ENCODE measurements at regions not wholly inside any gene's neighbourhood (a gene's known extent, or its start where the extent isn't known, plus 50 kb on each side); places are given as distances from the start of the nearest gene placed in this dataset.

DNA sequence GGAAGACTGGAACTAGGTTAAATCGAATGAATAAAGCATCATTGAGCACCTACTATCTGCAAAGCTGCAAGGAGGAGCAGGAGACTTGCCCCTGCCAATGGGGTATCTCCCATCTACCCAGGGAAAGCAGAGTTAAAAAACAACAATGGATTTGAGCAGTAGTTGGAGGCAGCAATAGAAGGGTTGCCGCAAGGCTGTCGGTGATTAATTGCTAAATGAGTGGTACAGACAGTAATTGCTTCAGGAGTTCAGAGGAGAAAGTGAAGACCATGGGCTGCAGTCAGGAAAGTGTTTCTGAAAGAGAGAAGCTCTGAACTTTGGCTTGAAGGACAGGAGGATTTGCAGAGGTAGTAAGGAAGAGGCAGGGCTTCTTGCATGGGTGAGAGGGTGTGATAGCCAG is 152.9 kb downstream of the ACTL8 start:
- no peak for DNase-seq

DNA sequence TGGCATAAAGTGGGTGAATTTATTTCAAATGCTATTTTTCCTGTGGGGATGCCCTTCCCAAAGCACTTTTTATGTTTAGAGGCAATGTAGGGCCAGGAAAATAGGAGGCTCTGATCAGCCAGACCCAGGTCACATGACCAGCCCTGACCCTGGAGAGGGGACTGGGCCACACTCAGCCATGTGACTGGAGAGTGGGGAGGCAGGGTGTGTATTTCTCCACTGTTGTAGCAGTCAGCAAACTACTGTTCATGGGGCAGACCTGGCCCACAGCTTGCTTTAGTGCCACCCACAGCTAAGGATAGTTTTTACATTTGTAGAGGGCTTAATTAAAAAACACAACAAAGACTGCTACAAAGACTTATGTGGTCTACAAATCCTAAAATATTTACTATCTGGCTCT is 153.8 kb downstream of the ACTL8 start:
- no peak for DNase-seq

GRCh38 chr1:17909634-17910033 is 154.5 kb downstream of the ACTL8 start:
- no peak for DNase-seq

GRCh38 chr1:17911791-17912190 is 156.7 kb downstream of the ACTL8 start:
- no peak for DNase-seq

GRCh38 chr1:17912491-17912890 is 157.4 kb downstream of the ACTL8 start:
- no peak for DNase-seq

DNA sequence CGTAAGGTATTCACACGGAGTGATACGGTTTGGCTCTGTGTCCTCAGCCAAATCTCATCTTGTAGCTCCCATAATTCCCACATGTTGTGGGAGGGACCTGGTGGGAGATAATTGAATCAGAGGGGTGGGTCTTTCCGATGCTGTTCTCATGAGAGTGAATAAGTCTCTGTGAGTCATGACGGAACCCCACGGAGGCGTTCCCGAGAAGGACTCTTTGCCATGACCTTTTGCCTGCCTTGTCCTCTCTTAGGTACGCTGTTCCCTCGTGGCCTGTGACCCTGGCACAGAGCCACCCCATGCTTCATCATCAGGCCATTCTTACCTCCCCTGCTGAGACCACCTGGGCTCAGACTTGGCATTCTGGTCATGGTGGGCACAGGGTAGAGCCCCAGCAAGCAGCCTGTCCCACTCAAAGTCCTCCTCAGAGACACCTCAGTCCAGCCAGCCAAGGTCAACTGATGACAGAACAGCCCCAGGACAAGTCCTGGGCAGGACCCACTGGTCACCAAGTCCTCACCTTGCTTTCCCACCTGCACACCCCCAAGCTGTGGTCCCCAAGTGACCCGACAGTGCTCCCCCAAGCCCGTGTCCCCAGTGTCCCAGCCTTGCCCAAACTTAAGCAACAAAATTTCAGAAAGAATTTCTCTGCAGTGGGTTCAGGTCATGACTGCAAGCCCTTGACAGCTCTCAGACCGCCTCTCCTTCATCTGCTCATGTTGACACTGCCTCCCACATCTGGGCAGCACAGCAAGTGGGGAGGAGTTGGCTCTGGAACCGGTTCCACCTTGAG is 158.4 kb downstream of the ACTL8 start:
- no peak for DNase-seq

- no peak for DNase-seq
Observed at GRCh38 chr1:17914131-17914530, 159.0 kb downstream of the ACTL8 start.

DNA sequence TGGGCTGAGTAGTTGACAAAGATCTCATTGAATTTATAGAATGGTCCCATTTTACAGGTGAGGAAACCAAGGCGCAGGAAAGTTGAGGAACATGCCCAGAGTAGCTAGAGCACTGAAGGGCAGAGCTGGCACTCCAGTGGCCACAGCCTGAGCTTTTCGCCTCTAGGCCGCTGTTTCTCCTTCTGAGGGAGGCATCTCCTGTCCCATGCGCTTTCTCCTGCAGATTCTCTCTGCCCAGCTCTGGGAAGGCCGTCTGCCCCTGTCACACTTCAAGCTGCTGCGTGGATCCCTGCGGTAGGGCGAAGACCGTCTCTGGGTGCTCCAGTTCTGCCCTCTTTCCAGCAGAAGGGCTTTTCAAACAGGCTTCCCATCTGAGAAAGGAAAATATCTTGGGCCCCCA is 159.9 kb downstream of the ACTL8 start:
- DNase-seq = no peak

- DNase-seq = no peak
Observed at GRCh38 chr1:17915511-17916197, 160.5 kb downstream of the ACTL8 start.

DNA sequence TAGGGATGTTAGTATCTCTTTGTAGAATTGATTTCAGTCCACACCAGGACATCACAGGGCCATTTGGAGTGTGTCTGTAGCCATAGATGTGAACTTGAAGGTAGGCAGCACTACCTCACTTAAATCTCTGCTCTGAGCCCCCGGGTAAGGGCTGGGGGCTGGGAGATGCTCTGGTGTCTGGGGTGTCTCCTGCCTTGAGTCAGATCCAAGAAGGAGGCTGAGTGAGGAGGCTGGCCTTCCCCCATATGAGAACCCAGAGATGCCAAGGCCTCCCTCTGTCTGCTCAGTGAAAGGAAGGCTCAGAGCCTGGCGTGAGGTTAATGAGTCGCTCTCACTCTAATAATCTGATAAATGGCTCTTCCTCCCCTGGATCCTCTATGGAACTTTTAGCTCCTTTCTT is 161.6 kb downstream of the ACTL8 start:
- DNase-seq = no peak

DNA sequence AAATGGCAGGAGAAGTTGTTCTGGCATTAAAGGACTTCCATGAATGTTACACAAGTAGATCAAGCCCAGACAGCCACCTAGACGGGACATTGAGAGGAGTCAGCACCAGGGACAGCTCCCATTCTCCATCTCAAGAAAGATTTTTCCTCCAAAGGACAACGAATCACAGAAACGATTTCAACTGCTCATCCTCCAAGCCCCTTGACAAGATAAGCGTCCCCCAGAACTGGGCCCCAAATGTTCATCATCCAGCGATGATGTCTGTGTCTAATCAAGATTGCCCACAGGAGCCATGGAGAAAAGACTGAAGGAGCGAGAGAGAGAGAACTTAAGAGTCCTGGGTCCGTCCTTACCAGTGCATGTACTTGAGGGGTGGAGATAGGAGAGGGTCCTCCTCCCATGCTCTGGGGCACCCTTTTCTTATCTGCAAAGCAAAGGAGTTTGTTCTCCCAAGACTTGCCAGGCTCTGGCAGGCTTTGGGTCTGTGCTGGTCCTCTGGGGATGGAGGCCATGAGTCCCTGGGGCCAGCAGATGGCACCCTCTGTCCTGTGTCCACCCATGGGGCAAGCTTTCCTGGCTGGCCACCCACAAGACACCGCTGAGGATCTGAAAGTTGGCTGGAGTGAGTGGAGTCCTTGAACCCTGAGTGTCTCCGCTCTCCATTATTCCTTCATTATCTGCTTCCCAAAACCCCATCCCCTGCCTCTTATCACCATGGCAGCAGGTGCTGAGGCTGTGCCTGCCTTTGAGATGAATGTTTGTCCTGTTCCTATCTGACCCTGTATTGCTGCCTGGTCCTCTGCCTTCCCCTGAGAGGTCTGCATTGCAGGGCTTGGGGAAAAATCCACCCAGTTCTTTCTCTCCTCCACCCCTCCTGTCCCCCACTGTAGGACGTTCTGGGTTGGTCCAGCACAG is 164.6 kb downstream of the ACTL8 start:
- peak in 1 of 2 donors; percentile 7 for DNase-seq

DNA sequence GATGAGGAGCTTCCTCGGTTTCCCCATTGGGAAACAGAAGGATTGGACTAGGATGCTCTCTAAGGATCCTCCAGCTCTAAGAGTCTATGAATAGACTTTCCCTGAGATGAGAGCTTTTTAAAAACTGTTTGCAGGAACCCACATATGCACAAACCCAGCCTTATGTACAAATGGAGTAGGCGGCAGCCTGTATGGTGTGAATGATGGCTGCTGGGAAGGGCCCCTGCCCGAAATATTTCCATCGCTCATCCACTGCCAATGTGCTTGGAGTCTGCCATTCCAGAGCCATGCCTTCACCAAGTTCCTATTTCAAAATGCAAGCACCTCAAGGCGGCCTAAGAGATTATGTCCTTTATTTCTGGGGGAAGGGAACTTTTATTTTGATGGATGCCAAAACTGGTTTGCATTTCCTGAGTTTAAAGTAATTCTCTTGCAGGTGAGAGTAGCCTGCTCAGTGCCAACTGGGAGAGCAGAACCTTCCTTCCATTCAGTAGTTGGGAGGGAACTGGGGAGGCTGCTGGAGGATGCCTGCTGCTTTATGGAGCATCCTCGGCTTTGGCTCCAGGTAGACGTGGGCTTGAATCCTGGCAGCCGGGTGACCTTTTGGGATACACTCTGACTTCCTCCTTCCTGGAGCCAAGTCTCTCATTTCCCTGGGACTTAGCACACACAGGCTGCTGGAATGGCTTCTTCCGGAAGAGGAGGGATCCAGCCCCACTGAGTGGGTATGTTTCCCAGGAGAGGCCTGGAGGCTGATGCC is 165.9 kb downstream of the ACTL8 start:
- DNase-seq = no peak

DNA sequence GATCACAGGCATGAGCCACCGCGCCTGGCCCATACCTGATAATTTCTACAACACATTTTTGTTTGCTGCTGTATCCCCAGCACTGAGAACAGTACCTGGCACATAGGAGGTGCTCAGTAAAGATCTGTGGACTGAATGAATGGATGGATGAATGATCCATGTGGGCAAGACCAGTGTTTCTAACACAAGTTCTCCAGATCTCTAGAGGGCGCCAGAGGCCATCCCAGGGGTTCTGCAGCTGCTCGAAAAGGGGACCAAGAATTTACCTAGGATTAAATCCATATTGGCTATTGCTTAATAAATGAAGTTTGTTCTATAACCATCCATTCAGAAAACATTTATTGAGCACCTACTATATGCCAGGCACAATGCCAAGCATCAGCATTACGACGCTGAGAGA is 167.7 kb downstream of the ACTL8 start:
- peak in 1 of 2 donors; percentile 26 for DNase-seq

GRCh38 chr1:17923666-17924065 is 168.5 kb downstream of the ACTL8 start:
- DNase-seq = no peak

DNA sequence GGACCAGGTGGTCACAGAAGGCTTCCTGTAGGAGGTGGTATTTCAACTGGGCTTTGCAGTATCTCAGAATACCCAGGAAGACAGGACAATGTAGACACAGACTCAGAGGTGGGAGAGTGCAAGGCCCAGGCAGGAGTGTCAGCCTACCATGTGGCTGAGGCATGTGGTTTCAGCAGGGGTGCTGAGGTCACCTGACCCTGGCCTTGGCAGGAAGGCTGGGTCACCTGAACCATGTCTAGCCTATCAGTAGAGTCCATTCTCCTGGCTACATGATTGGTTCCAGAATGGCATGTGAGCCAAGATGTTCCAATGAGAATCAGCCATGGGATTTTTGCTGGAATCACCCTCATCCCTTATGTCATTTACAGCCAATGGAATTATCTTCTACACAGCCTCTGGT is 169.4 kb downstream of the ACTL8 start:
- no peak for DNase-seq

DNA sequence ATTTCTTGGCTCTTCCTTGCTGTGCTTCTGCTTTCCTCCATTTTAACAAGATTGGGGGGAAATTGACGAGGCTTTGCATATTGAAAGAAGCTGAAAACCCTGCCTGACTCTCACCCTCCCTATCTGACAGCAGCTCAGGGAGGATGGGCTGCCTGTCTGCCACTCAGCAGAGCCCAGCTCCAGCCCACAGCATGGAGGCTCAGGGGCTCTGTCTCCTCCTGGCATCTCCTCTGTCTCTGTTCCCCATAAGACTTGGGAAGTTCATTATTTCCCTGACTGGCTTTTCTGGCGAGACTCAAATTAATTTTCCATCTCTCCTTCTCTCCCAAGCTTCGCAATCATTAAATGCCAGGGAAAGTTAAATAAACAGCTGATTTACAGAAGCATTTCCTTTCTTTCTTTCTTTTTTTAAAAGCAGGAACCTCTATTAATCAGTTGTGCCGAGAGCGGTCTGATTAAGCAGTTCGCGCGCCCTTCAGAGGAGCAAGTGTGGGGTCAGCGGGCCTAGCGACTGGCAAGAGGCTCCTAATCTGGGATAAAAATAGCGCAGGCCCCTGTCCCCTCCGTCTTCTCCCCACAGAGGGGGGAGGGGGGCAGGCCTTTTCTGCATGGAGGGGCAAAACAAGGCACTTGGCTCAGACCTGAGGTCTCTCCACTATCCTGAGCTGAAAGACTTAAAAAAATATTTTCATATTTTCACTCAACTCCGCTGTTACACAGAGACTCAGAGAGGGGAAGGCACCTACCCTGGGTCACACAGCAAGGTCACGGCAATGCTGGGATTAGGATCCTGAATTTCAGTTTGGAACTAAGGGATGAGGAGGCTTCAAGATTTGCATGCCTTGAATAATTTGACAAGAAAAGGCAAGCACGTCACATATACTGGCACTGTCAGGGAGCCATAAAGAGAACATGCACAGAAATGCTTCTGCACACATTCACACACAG is 170.4 kb downstream of the ACTL8 start:
- no peak for DNase-seq

DNA sequence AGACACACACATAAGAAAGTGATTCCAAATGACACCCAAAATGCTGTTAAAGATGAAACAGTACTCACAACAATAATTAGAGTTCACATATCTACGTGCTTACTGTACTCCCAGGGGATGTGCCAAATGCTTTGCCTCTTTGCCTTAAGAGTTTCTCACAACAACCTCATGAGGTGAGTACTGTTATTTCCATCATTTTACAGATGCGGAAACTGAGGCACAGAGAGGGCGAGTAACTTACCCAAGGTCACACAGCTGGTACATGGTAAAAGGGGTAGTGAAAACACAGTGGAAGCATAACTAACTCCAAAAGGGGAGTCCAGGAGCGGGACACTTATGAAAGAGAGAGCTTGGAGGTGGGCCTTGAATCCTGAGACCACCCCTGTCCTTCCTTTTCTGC is 171.8 kb downstream of the ACTL8 start:
- no peak for DNase-seq

DNA sequence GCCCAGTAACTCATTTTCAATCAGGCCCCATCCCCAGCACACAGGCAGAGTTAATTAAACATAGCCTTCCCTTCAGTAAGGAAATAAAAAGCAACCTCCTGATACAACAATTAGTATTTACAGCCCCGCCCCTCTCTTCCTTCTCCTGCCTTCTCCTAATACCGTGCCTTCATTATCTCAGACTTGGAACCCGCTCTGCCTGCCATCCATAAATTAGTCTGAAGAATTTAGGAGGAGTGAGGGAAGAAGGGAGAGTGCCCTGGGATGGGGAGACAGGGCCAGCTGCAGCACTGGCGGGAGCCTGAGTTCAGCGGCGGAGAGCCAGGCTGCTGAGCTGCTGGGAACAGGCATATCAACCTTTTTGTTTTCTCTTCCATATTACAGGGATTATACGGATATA is 172.8 kb downstream of the ACTL8 start:
- no peak for DNase-seq

DNA sequence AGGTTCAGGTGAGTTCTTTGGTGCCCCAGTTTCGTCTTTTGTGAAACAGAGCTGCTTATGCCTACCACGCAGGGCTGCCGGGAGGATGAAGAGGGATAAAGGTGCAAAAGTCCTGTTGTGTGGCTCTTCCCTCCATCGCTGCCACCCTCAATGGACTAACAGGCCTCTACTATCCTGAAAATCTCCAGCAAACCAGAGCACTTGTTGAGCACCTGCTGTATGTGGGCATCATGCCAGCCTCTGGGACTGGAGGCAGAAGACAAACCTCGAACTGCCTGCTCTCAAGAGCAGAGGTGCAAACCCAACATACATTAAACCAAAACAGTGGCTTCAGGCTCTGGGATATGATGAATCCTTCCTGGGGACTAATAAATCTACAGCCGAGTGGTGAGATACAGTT is 174.1 kb downstream of the ACTL8 start:
- DNase-seq = no peak

GRCh38 chr1:17930635-17931034 is 175.5 kb downstream of the ACTL8 start:
- DNase-seq = no peak

- no peak for DNase-seq
Observed at GRCh38 chr1:17932164-17932563, 175.4 kb upstream of the IGSF21 start.

DNA sequence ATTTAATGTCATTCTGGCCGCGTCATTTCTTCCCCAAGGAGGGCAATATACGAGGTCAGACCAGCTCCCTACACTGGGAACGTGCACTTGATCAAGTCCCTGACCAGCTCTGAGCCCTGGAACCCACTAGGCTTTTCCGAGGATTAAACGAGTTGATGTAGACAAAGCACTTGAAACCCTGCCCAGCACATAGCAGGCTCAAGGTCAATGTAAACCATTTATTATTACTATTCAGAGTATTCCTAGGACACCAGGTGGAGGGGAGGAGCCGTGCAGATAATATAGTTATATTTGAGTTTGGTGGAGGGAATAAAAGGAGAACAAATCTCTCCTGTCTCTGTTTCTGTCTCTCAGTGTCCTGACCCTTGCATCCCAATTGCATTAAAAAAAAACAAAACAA is 174.1 kb upstream of the IGSF21 start:
- no peak for DNase-seq

Data from stimulated activated CD4-positive, alpha-beta T cell treated with anti-CD3 and anti-CD28 coated beads, Interleukin-2, amount 100 ng/mL, for 24 hours (primary cell).